NCI-H2196 treated with DMSO at 0.1 percent for 48 hours (cell line): ENCODE measurements at regions not wholly inside any gene's neighbourhood (a gene's known extent, or its start where the extent isn't known, plus 50 kb on each side); places are given as distances from the start of the nearest gene placed in this dataset.

Experiments used
- DNase-seq: peaks from one replicate; lab custom pipeline; 2025; ENCODE audit not compliant: unreplicated experiment; lab: John Stamatoyannopoulos, UW

- DNase-seq: no peak
These were observed 221.2 kb upstream of the CLINT1 start for GRCh38 chr5:158080112-158080511.

- no peak for DNase-seq
These were observed 220.2 kb upstream of the CLINT1 start for GRCh38 chr5:158079097-158079496.

- no peak for DNase-seq
These were observed 216.2 kb upstream of the CLINT1 start for GRCh38 chr5:158074992-158075769.

- no peak for DNase-seq
These were observed 215.6 kb upstream of the CLINT1 start for GRCh38 chr5:158074597-158074991.

DNA sequence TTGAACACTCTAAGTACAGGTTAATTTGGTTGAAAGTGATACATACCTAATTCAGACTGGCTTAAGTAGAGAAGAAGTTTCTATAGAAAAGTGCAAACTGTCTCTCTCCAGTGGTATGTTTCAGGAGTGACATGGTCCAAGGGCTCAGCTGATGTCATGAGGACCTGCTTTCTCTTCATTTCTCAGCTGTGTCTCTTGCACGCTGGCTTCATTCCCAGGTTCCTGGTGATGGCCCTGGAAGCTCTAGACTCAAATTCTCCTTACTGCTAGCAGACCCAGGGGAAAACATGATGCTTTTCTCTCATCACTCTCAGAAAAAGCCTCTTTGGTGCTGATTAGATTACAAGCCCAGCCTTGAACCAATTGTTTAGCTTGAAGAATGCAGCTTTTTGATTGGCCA lies 211.9 kb upstream of the CLINT1 start:
- DNase-seq: no peak

DNA sequence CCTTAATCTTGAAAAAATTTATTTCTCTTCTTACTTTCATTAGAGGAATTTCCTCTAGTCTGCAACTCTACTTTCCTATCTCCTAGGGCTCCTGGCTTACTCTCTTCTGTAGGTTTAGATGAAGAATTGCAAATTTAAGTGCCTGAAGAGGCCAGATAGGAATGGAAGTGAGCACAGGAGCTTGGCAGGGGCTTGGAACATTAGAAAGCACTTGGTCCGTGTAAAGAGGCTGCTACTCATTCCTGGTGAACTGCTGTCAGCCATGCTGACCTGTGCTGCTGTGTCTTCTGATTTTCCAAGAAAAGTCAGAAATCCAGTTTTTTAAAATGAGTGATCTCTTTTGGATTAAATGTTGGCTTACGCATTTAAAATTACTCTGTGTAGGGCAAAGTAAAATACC lies 210.9 kb upstream of the CLINT1 start:
- no peak for DNase-seq

DNA sequence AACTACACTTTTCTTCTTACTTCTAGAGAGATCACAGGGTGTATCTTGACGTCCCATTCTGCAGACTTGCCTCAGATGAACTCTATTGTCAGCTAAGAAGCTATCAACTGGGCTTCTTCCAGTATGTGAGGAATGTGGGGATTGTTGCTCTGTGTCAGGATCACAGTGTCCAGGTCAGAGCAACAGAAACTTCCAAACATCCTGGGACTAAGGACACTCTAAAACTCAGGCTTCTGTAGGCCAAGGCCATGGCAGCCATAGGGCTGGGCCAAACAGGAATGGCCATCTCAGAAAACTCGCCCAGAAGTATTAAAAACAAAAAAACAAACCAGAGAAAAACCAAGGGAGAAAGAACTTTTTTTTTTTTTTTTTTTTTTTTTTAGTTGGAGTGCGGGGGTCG lies 210.0 kb upstream of the CLINT1 start:
- no peak for DNase-seq

GRCh38 chr5:158066076-158066475 lies 207.1 kb upstream of the CLINT1 start:
- no peak for DNase-seq

- no peak for DNase-seq
These were observed 205.6 kb upstream of the CLINT1 start for GRCh38 chr5:158064334-158065123.

GRCh38 chr5:158063052-158063451 lies 204.1 kb upstream of the CLINT1 start:
- DNase-seq: no peak

DNA sequence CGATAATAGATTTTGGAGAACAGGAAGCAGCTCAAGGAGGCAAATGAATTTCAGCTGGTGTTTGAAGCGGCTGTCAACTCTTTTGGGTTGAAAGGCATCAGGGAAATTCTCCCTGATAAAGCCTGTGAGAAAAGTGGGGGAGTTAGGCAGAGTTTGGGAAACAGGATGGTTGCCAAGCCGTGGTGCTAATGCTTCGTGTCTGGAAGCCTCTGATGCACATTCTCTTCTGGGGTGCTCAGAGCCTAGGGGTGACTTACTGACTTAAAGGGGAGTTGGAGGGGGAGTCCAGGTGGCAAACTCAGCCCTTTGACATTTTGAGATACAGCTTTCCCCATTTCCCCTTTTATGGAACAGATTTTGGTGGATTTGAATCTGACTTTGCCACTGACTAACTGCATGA lies 202.5 kb upstream of the CLINT1 start:
- no peak for DNase-seq

GRCh38 chr5:158060212-158060611 lies 201.3 kb upstream of the CLINT1 start:
- DNase-seq: no peak

- no peak for DNase-seq
These were observed 199.5 kb upstream of the CLINT1 start for GRCh38 chr5:158058208-158059120.

DNA sequence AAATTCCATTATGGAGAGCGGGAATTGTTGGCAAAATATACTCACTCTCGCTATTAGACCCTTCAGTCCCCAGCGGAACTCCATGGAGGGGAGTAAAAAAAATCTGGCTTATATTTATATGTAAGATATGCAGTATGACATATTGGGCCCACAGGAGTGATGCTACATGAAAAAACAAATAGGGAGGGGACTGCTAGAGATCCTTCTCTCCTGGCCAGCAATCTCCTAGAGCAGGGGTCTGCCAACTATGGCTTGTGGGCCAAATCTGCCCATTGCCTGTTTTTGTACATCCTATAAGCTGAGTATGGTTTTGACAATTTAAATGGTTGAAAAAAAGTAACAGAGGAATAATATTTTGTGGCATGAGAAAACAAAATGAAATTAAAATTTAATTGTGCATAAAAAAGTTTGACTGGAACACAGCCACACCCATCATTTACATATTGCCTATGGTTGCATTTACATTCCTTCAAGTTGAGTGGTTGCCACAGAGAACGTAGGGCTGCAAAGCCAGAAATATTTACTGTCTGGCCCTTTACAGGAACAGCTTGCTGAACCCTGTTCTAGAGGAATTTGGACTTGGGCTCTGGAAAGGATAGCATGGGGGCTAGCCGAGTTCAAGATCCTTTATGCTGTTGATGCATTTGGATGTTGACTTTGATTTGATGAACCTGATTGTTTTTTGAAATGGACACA lies 197.3 kb upstream of the CLINT1 start:
- DNase-seq: no peak

- no peak for DNase-seq
These were observed 196.2 kb upstream of the CLINT1 start for GRCh38 chr5:158055111-158055501.

- DNase-seq: no peak
These were observed 195.5 kb upstream of the CLINT1 start for GRCh38 chr5:158054223-158055110.

DNA sequence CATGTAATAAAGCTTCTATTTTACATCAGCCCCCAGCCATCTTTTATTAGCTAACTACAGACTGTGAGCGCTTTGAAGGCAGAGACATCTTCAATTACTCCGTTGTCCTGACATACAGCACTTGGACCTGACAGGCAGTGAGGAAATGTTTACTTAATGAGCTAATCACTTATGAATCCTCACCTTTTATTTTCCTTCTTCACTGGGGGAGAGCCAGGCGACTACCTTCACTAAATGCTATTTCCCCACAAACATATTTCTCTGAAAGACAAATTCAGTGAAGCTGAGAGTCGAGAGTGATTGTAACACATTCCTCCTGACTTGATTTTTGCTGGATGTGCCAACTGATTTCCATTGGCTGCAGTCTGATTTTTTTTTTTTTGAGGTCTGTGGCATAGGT lies 192.1 kb upstream of the CLINT1 start:
- DNase-seq: no peak

DNA sequence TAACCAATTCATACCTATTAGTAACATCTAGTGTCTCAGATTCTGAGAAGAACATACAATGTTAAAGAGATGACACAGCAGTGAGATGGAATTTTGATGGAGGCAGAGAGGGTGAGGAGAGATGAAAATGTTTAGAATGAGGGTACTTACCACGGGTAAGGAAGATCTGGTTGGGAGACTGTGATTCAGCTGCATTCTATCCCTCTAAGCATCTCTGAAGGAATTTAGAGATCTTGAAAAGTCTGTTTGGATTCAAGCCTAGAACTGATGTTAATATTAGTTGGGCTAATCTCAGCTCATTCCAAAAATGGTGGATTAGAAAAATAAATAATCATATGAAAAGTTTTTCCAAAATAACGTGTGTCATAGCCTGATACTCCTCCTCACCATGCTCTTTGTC lies 191.5 kb upstream of the CLINT1 start:
- DNase-seq: no peak

- no peak for DNase-seq
These were observed 190.5 kb upstream of the CLINT1 start for GRCh38 chr5:158049459-158049858.

DNA sequence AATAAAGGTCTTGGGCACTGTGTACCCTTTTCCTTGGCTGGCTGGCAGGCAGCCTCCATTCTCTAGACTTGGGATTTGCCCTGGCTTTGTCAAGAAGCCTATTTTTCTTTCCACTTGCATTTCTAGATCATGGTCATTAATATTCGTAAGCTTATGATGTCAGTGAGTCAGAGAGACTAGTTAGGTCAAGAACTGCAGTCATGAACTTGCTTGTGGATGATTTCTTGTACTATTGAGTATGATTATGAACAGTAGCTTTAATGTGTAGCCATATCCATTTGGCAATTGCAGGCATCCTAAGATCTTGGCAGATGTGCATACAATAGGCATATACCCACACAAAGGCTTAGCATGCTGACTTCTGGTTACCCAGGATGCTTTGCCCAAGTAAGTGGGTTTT lies 186.8 kb upstream of the CLINT1 start:
- DNase-seq: no peak
